H9 (cell line): ENCODE measurements at regions not wholly inside any gene's neighbourhood (a gene's known extent, or its start where the extent isn't known, plus 50 kb on each side); places are given as distances from the start of the nearest gene placed in this dataset.

Experiments
- DNase-seq: peaks from one replicate; pipeline ENCODE4 v3.0.0-alpha.2; 2017
- H2AFZ ChIP-seq: one replicate; pipeline ENCODE4 v1.6.1; 2013; ENCODE audit warnings: mild to moderate bottlenecking, low read length, control low read depth, moderate library complexity
- H2AK5ac ChIP-seq: 2 replicates; pipeline ENCODE4 v1.6.1; 2013; ENCODE audit warnings: low read length, control low read depth, mixed read lengths; ENCODE audit not compliant: insufficient read length
- H2BK120ac ChIP-seq: one replicate; pipeline ENCODE4 v1.6.1; 2013; ENCODE audit warnings: low read depth, mild to moderate bottlenecking, low read length, control low read depth, inconsistent platforms; ENCODE audit not compliant: poor library complexity, severe bottlenecking
- H2BK12ac ChIP-seq: 2 replicates; pipeline ENCODE4 v1.6.1; 2013; ENCODE audit warnings: low read length, control low read depth, mixed read lengths, low read depth; ENCODE audit not compliant: insufficient read length
- H2BK15ac ChIP-seq: 2 replicates; pipeline ENCODE4 v1.6.1; 2013; ENCODE audit warnings: low read depth, low read length, control low read depth
- H2BK20ac ChIP-seq: one replicate; pipeline ENCODE4 v1.6.1; 2013; ENCODE audit warnings: low read depth, mild to moderate bottlenecking, low read length, control low read depth, inconsistent platforms; ENCODE audit not compliant: poor library complexity, severe bottlenecking
- H2BK5ac ChIP-seq: 2 replicates; pipeline ENCODE4 v1.6.1; 2013; ENCODE audit warnings: low read length, control low read depth, mixed read lengths; ENCODE audit not compliant: insufficient read length
- H3K14ac ChIP-seq: 2 replicates; pipeline ENCODE4 v1.6.1; 2013; ENCODE audit warnings: low read length, control low read depth; ENCODE audit not compliant: insufficient read depth
- H3K18ac ChIP-seq: 2 replicates; pipeline ENCODE4 v1.6.1; 2013; ENCODE audit warnings: low read depth, mild to moderate bottlenecking, mixed read lengths, low read length, control low read depth; ENCODE audit not compliant: insufficient read length
- H3K23ac ChIP-seq: 2 replicates; pipeline ENCODE4 v1.6.1; 2013; ENCODE audit warnings: low read length, control low read depth, mixed read lengths, low read depth; ENCODE audit not compliant: insufficient read length
- H3K23me2 ChIP-seq: 2 replicates; pipeline ENCODE4 v1.6.1; 2013; ENCODE audit warnings: low read depth, mild to moderate bottlenecking, mixed read lengths, low read length, control low read depth; ENCODE audit not compliant: insufficient read length, poor library complexity, severe bottlenecking
- H3K27ac ChIP-seq: 2 replicates; pipeline ENCODE4 v1.5.1; 2013; ENCODE audit warnings: low read length, control low read depth, mixed read lengths, low read depth; ENCODE audit not compliant: insufficient read length
- H3K27me3 ChIP-seq: 2 replicates; pipeline ENCODE4 v1.6.1; 2013; ENCODE audit warnings: low read length, control low read depth, inconsistent platforms; ENCODE audit not compliant: insufficient read depth
- H3K4ac ChIP-seq: 2 replicates; pipeline ENCODE4 v1.6.1; 2013; ENCODE audit warnings: low read depth, mild to moderate bottlenecking, control low read depth, inconsistent platforms, low read length, moderate library complexity
- H3K4me1 ChIP-seq: 2 replicates; pipeline ENCODE4 v1.6.1; 2013; ENCODE audit warnings: low read length, control low read depth, inconsistent platforms; ENCODE audit not compliant: insufficient read depth
- H3K4me2 ChIP-seq: 2 replicates; pipeline ENCODE4 v1.6.1; 2013; ENCODE audit warnings: low read length, control low read depth, mixed read lengths; ENCODE audit not compliant: insufficient read length, insufficient read depth
- H3K56ac ChIP-seq: 2 replicates; pipeline ENCODE4 v1.6.1; 2013; ENCODE audit warnings: low read depth, mild to moderate bottlenecking, mixed read lengths, low read length, control low read depth; ENCODE audit not compliant: insufficient read length
- H3K79me1 ChIP-seq: 2 replicates; pipeline ENCODE4 v1.6.1; 2013; ENCODE audit warnings: low read depth, mild to moderate bottlenecking, moderate library complexity, low read length, control low read depth, inconsistent platforms; ENCODE audit not compliant: insufficient read depth, poor library complexity, severe bottlenecking
- H3K79me2 ChIP-seq: 2 replicates; pipeline ENCODE4 v1.6.1; 2013; ENCODE audit warnings: low read length, control low read depth, inconsistent platforms; ENCODE audit not compliant: insufficient read depth
- H3K9ac ChIP-seq: 2 replicates; pipeline ENCODE4 v1.6.1; 2013; ENCODE audit warnings: low read length, control low read depth, mixed read lengths; ENCODE audit not compliant: insufficient read length; ENCODE audit errors: extremely low read depth
- H3K9me3 ChIP-seq: one replicate; pipeline ENCODE4 v1.6.1; 2013; ENCODE audit warnings: low read depth, low read length, inconsistent platforms; ENCODE audit not compliant: control insufficient read depth
- H3T11ph ChIP-seq: one replicate; pipeline ENCODE4 v1.6.1; 2013; ENCODE audit warnings: mild to moderate bottlenecking, low read length, control low read depth, inconsistent platforms
- H4K20me1 ChIP-seq: one replicate; pipeline ENCODE4 v1.6.1; 2013; ENCODE audit not compliant: control insufficient read depth, insufficient read length, insufficient read depth
- H4K5ac ChIP-seq: 2 replicates; pipeline ENCODE4 v1.6.1; 2013; ENCODE audit warnings: low read depth, mild to moderate bottlenecking, mixed read lengths, low read length, control low read depth; ENCODE audit not compliant: insufficient read length
- H4K8ac ChIP-seq: replicated peaks from 2 replicates; pipeline ENCODE4 v1.6.1; 2013; ENCODE audit warnings: low read length, control low read depth, mixed read lengths, low read depth; ENCODE audit not compliant: insufficient read length
- H4K91ac ChIP-seq: 2 replicates; pipeline ENCODE4 v1.6.1; 2013; ENCODE audit warnings: low read depth, mild to moderate bottlenecking, moderate library complexity, mixed read lengths, low read length, control low read depth; ENCODE audit not compliant: insufficient read length
- H3K27ac Mint-ChIP-seq, 3 experiments: 2 replicates in 2 of 3; 3 replicates in 1 of 3; pipeline ENCODE4 v1.8.0; 2020 to 2021; ENCODE audit warnings: mixed read lengths in 3 of 3, mild to moderate bottlenecking in 1 of 3, moderate library complexity in 1 of 3
- H3K27me3 Mint-ChIP-seq: 2 replicates; pipeline ENCODE4 v1.8.0; 2021; ENCODE audit warnings: low read depth, mild to moderate bottlenecking, moderate library complexity, mixed read lengths
- H3K36me3 Mint-ChIP-seq, 3 experiments: 2 replicates in 2 of 3; 3 replicates in 1 of 3; pipeline ENCODE4 v1.8.0; 2020 to 2021; ENCODE audit warnings: low read depth in 3 of 3, mixed read lengths in 3 of 3; ENCODE audit not compliant: insufficient read depth in 1 of 3
- H3K4me1 Mint-ChIP-seq, 2 experiments: 2 replicates each; pipeline ENCODE4 v1.8.0; 2020; ENCODE audit warnings: mixed read lengths in 2 of 2
- H3K4me3 Mint-ChIP-seq, 2 experiments: 2 replicates in 1 of 2; 3 replicates in 1 of 2; pipeline ENCODE4 v1.8.0; 2020 to 2021; ENCODE audit warnings: mild to moderate bottlenecking in 2 of 2, mixed read lengths in 2 of 2, moderate library complexity in 1 of 2
- H3K9me3 Mint-ChIP-seq, 2 experiments: 2 replicates in 1 of 2; 3 replicates in 1 of 2; pipeline ENCODE4 v1.8.0; 2020; ENCODE audit warnings: mild to moderate bottlenecking in 2 of 2, mixed read lengths in 2 of 2, moderate library complexity in 1 of 2
- WGBS: extraction: QIAGEN DNeasy Blood & Tissue Kit; methylation state at CpG from one replicate; pipeline ENCODE4 v1.1.7; 2013; ENCODE audit warnings: missing lambda C conversion rate, low lambda C conversion rate, mixed read lengths; ENCODE audit not compliant: insufficient read length; ENCODE audit errors: extremely low coverage; 5-methylcytosine and 5-hydroxymethylcytosine counted together
- TF ChIP-seq, protein P1 (sequence below): fragments of 200-600 bp; sonication (generic); conservative IDR thresholded peaks from 3 replicates; pipeline ENCODE4 v1.8.0; 2021; ENCODE audit warnings: antibody characterized with exemption, mild to moderate bottlenecking

DNA sequence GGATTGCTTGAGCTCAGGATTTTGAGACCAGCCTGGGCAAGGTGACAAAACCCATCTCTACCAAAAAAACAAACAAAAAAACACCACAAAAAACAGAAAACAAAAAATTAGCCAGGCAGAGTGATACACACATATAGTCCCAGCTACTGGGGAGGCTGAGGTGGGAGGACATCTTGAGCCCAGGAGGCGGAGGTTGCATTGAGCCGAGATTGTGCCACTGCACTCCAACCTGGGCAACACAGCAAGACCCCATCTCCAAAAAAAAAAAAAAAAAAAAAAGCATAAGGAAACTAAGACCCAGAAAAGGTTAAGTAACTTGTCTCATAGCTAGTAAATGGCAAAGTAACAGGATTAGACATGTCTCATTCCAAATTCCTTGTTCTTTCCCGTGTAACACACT lies 56.3 kb upstream of the PSMA6 start:
- WGBS: no CpG with 5 or more reads among the region's 3 CpGs

More for the DNA sequence above, 56.3 kb upstream of the PSMA6 start:
- Histone ChIP-seq H3K4me2 (no peak overlapping the region), H4K5ac (no peak overlapping the region), H3K9me3 (no peaks in the 10 kb centered on the region), H3T11ph (no peak overlapping the region), H3K23ac (no peak overlapping the region), H3K4me1 (no peaks in the 10 kb centered on the region), H3K79me1 (no peaks in the 10 kb centered on the region), H2AFZ (no peak overlapping the region), H3K23me2 (no peaks in the 10 kb centered on the region), H3K27ac (no peak overlapping the region), H2BK12ac (no peak overlapping the region), H2BK120ac (no peak overlapping the region), H3K4ac (no peak overlapping the region), H3K18ac (no peak overlapping the region), H4K20me1 (no peaks in the 10 kb centered on the region), H3K14ac (no peak overlapping the region), H3K9ac (no peak overlapping the region), H3K79me2 (no peaks in the 10 kb centered on the region), H2BK15ac (no peak overlapping the region), H2BK20ac (no peak overlapping the region), H4K91ac (no peak overlapping the region), H3K56ac (no peak overlapping the region), H2BK5ac (no peak overlapping the region), H3K27me3 (no peaks in the 10 kb centered on the region), H4K8ac (no peak overlapping the region), H2AK5ac (no peak overlapping the region)
- no peaks in the 10 kb centered on the region for H3K36me3 Mint-ChIP-seq
- no peaks in the 10 kb centered on the region for H3K9me3 Mint-ChIP-seq
- no peak overlapping the region for H3K27ac Mint-ChIP-seq
- H3K27me3 Mint-ChIP-seq: no peaks in the 10 kb centered on the region
- no peak overlapping the region for H3K4me3 Mint-ChIP-seq
- no peak for DNase-seq
- H3K4me1 Mint-ChIP-seq: no peaks in the 10 kb centered on the region
- TF ChIP-seq, protein P1, sequence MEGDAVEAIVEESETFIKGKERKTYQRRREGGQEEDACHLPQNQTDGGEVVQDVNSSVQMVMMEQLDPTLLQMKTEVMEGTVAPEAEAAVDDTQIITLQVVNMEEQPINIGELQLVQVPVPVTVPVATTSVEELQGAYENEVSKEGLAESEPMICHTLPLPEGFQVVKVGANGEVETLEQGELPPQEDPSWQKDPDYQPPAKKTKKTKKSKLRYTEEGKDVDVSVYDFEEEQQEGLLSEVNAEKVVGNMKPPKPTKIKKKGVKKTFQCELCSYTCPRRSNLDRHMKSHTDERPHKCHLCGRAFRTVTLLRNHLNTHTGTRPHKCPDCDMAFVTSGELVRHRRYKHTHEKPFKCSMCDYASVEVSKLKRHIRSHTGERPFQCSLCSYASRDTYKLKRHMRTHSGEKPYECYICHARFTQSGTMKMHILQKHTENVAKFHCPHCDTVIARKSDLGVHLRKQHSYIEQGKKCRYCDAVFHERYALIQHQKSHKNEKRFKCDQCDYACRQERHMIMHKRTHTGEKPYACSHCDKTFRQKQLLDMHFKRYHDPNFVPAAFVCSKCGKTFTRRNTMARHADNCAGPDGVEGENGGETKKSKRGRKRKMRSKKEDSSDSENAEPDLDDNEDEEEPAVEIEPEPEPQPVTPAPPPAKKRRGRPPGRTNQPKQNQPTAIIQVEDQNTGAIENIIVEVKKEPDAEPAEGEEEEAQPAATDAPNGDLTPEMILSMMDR: no peak
